GM12878 (cell line): ENCODE measurements at regions not wholly inside any gene's neighbourhood (a gene's known extent, or its start where the extent isn't known, plus 50 kb on each side); places are given as distances from the start of the nearest gene placed in this dataset.

Experiments used
- ATAC-seq: fragments of 200-7000 bp; cut with Tn5 transposase; 3 replicates; pipeline ENCODE4 v1.9.1; 2020; ENCODE audit warnings: mild to moderate bottlenecking, moderate library complexity
- BruUV-seq: library from RNA; stranded (reverse); fragments of 400-500 nt; replicated peaks from 2 replicates; lab custom pipeline; 2021; lab: Mats Ljungman, UMichigan
- CTCF ChIA-PET: fragments of 300-600 bp; sonication (Branson Sonifier 250); formaldehyde crosslinking; extraction: SDS; loops from one replicate; lab custom pipeline; 2021; ENCODE audit warnings: inconsistent platforms; lab: Yijun Ruan, JAX
- POLR2A ChIA-PET: fragments of 350-600 bp; formaldehyde crosslinking; extraction: SDS; loops from one replicate; lab custom pipeline; 2021; ENCODE audit warnings: inconsistent platforms; lab: Charles Lee
- RAD21 ChIA-PET: fragments of 300-600 bp; sonication (Branson Sonifier 250); formaldehyde crosslinking; loops from one replicate; lab custom pipeline; 2023; ENCODE audit warnings: antibody characterized with exemption; ENCODE audit not compliant: unreplicated experiment; lab: Charles Lee
- SMC1A ChIA-PET: fragments of 300-600 bp; sonication (Branson Sonifier 250); formaldehyde crosslinking; loops from one replicate; lab custom pipeline; 2023; ENCODE audit not compliant: unreplicated experiment, uncharacterized antibody; lab: Charles Lee
- DNase-seq: peaks from one replicate; pipeline ENCODE4 v3.0.0-alpha.2; 2011; ENCODE audit warnings: low read depth, low spot score
- FAIRE-seq: peaks from 3 replicates; lab custom pipeline; 2011; peaks lifted over from hg19 to GRCh38; lab: Jason Lieb, UNC
- H2AFZ ChIP-seq: 2 replicates; pipeline ENCODE4 v1.6.0; 2011; ENCODE audit warnings: low read depth, low read length, control low read depth; ENCODE audit not compliant: control insufficient read depth
- H3K27ac ChIP-seq: 2 replicates; pipeline ENCODE4 v1.5.1; 2011; ENCODE audit warnings: control low read depth; ENCODE audit not compliant: control insufficient read depth, insufficient read depth
- H3K27me3 ChIP-seq, 2 experiments: replicated peaks in 1 of 2; 2 replicates each; pipeline versions ENCODE4 v1.6.0 to v1.6.1; 2011; ENCODE audit warnings: low read length in 1 of 2; ENCODE audit not compliant: control insufficient read depth in 2 of 2, insufficient read depth in 2 of 2
- H3K36me3 ChIP-seq, 2 experiments: 2 replicates each; pipeline ENCODE4 v1.5.1; 2011; ENCODE audit warnings: low read length in 1 of 2; ENCODE audit not compliant: control insufficient read depth in 2 of 2, insufficient read depth in 2 of 2
- H3K4me1 ChIP-seq: 2 replicates; pipeline ENCODE4 v1.6.1; 2011; ENCODE audit warnings: mild to moderate bottlenecking, low read length, moderate library complexity, mixed read lengths; ENCODE audit not compliant: control insufficient read depth, insufficient read depth
- H3K4me2 ChIP-seq: 2 replicates; pipeline ENCODE4 v1.6.0; 2011; ENCODE audit warnings: control low read depth; ENCODE audit not compliant: control insufficient read depth, insufficient read depth
- H3K4me3 ChIP-seq: fragments of 200-600 bp; sonication (generic); 2 replicates; pipeline ENCODE4 v1.5.1; 2016
- H3K79me2 ChIP-seq: 2 replicates; pipeline ENCODE4 v1.6.0; 2011; ENCODE audit warnings: low read length; ENCODE audit not compliant: control insufficient read depth, insufficient read depth
- H3K9ac ChIP-seq: 2 replicates; pipeline ENCODE4 v1.8.0; 2011; ENCODE audit warnings: low read length, control low read depth, mixed read lengths; ENCODE audit not compliant: control insufficient read depth, insufficient read depth
- H3K9me3 ChIP-seq: replicated peaks from 3 replicates; pipeline ENCODE4 v1.5.1; 2011; ENCODE audit warnings: mild to moderate bottlenecking, low read length; ENCODE audit not compliant: control insufficient read depth, insufficient read depth
- H4K20me1 ChIP-seq: 2 replicates; pipeline ENCODE4 v1.6.0; 2011; ENCODE audit not compliant: control insufficient read depth, insufficient read depth
- HDAC6 ChIP-seq: fragments of 200-600 bp; sonication (generic); IDR thresholded peaks from one replicate; pipeline ENCODE4 v1.8.0; 2017; ENCODE audit warnings: antibody characterized with exemption; ENCODE audit not compliant: unreplicated experiment
- NBN ChIP-seq: fragments of 450-650 bp; IDR thresholded peaks from 2 replicates; pipeline ENCODE4 v1.6.1; 2016
- SP1 ChIP-seq: IDR thresholded peaks from one replicate; pipeline ENCODE4 v1.6.1; 2011; ENCODE audit warnings: low read depth, low read length
- SPI1 ChIP-seq: IDR thresholded peaks from 2 replicates; pipeline ENCODE4 v1.6.1; 2011; ENCODE audit warnings: low read depth, mild to moderate bottlenecking, low read length, moderate library complexity, borderline replicate concordance; ENCODE audit not compliant: insufficient read depth
- SRF ChIP-seq, 2 experiments: IDR thresholded peaks; 2 replicates each; pipeline ENCODE4 v1.6.1; 2011; ENCODE audit warnings: low read depth in 2 of 2, low read length in 2 of 2, mild to moderate bottlenecking in 1 of 2, moderate library complexity in 1 of 2
- ZZZ3 ChIP-seq: IDR thresholded peaks from 2 replicates; pipeline ENCODE4 v1.6.1; 2011; ENCODE audit warnings: low read depth; ENCODE audit not compliant: control insufficient read depth, insufficient read length
- WGBS: methylation state at CpG from one replicate; pipeline ENCODE4 v1.1.6; 2016; ENCODE audit warnings: low lambda C conversion rate; ENCODE audit not compliant: insufficient replicate concordance, insufficient coverage; ENCODE audit errors: missing lambda C conversion rate; 5-methylcytosine and 5-hydroxymethylcytosine counted together
- in situ Hi-C: fragments of 300-500 bp; cut with MboI; formaldehyde crosslinking; loops from 9 replicates; pipeline ENCODE4 v1.14.3; 2018; ENCODE audit warnings: mixed read lengths
- intact Hi-C: fragments of 100-400 bp; cut with micrococcal nuclease; formaldehyde crosslinking; loops from one replicate; pipeline ENCODE4 v1.14.2; 2022; ENCODE audit not compliant: unreplicated experiment

DNA sequence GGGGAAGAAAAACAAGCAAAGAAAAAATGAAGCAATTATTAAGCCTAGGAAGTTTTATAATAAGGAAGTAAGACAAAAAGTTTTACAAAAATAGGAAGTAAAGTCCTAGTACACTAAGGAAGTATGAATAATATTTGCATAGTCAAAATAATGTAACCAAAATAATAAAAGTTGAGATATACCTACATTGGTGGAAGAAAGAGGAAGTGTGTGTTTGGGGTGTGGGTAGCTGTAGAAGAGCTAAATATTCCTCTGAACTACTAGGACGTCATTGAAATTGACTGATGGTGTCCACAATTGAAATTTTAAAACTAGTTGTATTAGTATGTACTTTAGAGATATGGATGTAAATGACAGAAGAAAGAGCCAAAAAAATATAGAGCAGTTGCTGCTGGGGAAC, 228.4 kb upstream of the OTX2 start:
- Histone ChIP-seq H3K27me3 (no peaks in the 10 kb centered on the region; a peak in 1 of 4 replicates), H3K9me3 (no peaks in the 10 kb centered on the region), H3K27ac (no peak overlapping the region), H2AFZ (no peak overlapping the region), H3K4me3 (no peak overlapping the region), H3K36me3 (no peaks in the 10 kb centered on the region), H3K79me2 (no peaks in the 10 kb centered on the region), H3K4me2 (no peak overlapping the region), H4K20me1 (no peaks in the 10 kb centered on the region), H3K4me1 (no peaks in the 10 kb centered on the region), H3K9ac (no peak overlapping the region)
- CTCF ChIA-PET: interaction anchor here (1.1 kb wide), 1 partner anchor 11 kb away, joined by 3 read pairs; no protein-coding TSS in a partner anchor
- SMC1A ChIA-PET: no interaction called here
- 0% methylated on average over 1 of the region's 1 CpG for WGBS
- RAD21 ChIA-PET: no interaction called here
- DNase-seq (no peak), ATAC-seq (peak; percentile 62), FAIRE-seq (no peak)
- no TSS peak for BruUV-seq
- TF ChIP-seq HDAC6 (no peak), SPI1 (peak; percentile 85)
- POLR2A ChIA-PET: no interaction called here
- in situ Hi-C loops (no loop called here), intact Hi-C loops (no loop called here)

DNA sequence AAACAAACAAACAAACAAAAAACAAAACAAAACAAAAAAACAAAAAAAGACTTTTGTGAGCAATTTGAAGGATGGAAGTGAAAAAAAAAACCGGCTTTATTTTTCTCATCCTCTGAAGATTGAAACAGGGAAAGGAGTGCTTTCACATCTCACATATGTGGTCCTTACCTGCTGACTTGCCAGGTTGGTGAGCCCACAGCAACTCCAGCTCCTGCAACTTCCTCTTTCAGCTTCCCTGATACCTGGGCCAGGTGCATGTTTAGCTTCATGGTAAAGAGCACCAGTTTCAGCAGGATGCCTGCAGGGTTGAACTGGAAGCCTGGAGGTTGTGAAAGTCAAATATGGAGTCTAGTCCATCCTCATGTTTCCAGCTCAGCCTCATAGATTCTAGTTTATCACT, 221.2 kb upstream of the OTX2 start:
- ATAC-seq (no peak), FAIRE-seq (no peak), DNase-seq (no peak)
- 20% methylated on average over 1 of the region's 1 CpG for WGBS
- H3K79me2 ChIP-seq: no peaks in the 10 kb centered on the region
- H2AFZ ChIP-seq: no peak overlapping the region
- H3K9me3 ChIP-seq: no peaks in the 10 kb centered on the region
- no peaks in the 10 kb centered on the region for H3K36me3 ChIP-seq
- ChIA-PET RAD21 (no interaction called here), POLR2A (interaction anchor here (0.6 kb wide), 1 partner anchor 237 kb away, joined by 8 read pairs; no protein-coding TSS in a partner anchor), SMC1A (interaction anchor here (1.1 kb wide), 1 partner anchor 80 kb away, joined by 3 read pairs; no protein-coding TSS in a partner anchor), CTCF (no interaction called here)
- no peak overlapping the region for H3K4me2 ChIP-seq
- no peak overlapping the region for H3K9ac ChIP-seq
- intact Hi-C loops: no loop called here
- in situ Hi-C loops: no loop called here
- BruUV-seq: no TSS peak
- H4K20me1 ChIP-seq: no peaks in the 10 kb centered on the region
- H3K27me3 ChIP-seq: no peaks in the 10 kb centered on the region
- H3K4me1 ChIP-seq: no peaks in the 10 kb centered on the region
- H3K4me3 ChIP-seq: no peak overlapping the region
- no peak overlapping the region for H3K27ac ChIP-seq
- TF ChIP-seq NBN (no peak), ZZZ3 (no peak), SP1 (no peak), SRF (IDR thresholded peaks at IDR 0.05; ENCODE audit: low read depth in 2 of 2, low read length in 2 of 2) (no peak)
